NB4 (cell line): ENCODE measurements at regions not wholly inside any gene's neighbourhood (a gene's known extent, or its start where the extent isn't known, plus 50 kb on each side); places are given as distances from the start of the nearest gene placed in this dataset.

ENCODE experiments used
- CTCF ChIP-seq: IDR thresholded peaks from one replicate; pipeline ENCODE4 v1.5.1; 2012; ENCODE audit warnings: low read depth, low read length
- POLR2A ChIP-seq: IDR thresholded peaks from 2 replicates; pipeline ENCODE4 v1.6.1; 2011; ENCODE audit warnings: mild to moderate bottlenecking; ENCODE audit not compliant: insufficient read length; ENCODE audit errors: extremely low read depth

- TF ChIP-seq CTCF (no peak), POLR2A (no peak)
Observed at GRCh38 chr2:194090251-194090905, 1566.6 kb upstream of the SLC39A10 start.
